ENCODE measurements at regions not wholly inside any gene's neighbourhood (a gene's known extent, or its start where the extent isn't known, plus 50 kb on each side); places are given as distances from the start of the nearest gene placed in this dataset.

DNA sequence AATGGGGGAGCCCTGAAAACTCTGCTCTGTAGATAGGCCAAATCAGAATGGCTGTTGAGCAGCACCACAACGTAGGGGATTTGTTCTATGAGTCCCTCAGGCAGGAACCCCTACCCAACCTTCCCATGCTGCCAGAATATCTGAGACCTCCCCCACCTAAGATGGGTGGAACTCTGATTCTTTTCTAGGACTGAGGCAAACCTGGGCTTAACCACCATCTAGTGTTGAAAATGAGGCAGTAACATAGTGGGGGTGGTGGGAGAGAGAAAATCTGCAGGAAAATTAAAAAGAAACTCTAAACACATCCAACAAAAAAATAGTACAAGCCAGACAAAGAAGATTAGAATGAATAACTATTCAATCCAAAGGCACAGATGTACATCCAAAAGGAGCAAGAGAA, 228.4 kb downstream of the ATPSCKMT start:
- peaks cover 0 to 11% (median 0%) of the 10 kb centered on the region in 3 experiments; a peak in 2 of 7 replicates for H3K36me3 Mint-ChIP-seq (ENCODE audit: insufficient read depth in 1 of 3, low read depth in 3 of 3)
- Histone ChIP-seq H3K27me3 (ENCODE audit: insufficient read depth, low read length) (no peaks in the 10 kb centered on the region), H3K27ac (ENCODE audit: insufficient read length, low read depth, low read length) (no peak overlapping the region), H4K20me1 (ENCODE audit: control insufficient read depth, insufficient read depth, insufficient read length) (no peaks in the 10 kb centered on the region), H3K23me2 (ENCODE audit: insufficient read length, low read depth, low read length, poor library complexity, severe bottlenecking) (no peaks in the 10 kb centered on the region), H2AFZ (ENCODE audit: low read length) (no peak overlapping the region), H2BK12ac (ENCODE audit: insufficient read length, low read depth, low read length) (no peak overlapping the region), H4K5ac (ENCODE audit: insufficient read length, low read depth, low read length) (no peak overlapping the region), H3K23ac (ENCODE audit: insufficient read length, low read depth, low read length) (no peak overlapping the region), H3K9ac (ENCODE audit: extremely low read depth, insufficient read length, low read length) (no peak overlapping the region), H4K8ac (replicated peaks; ENCODE audit: insufficient read length, low read depth, low read length) (no peak overlapping the region), H2AK5ac (ENCODE audit: insufficient read length, low read length) (no peak overlapping the region), H4K91ac (ENCODE audit: insufficient read length, low read depth, low read length) (no peak overlapping the region), H2BK120ac (ENCODE audit: low read depth, low read length, poor library complexity, severe bottlenecking) (no peak overlapping the region), H2BK15ac (ENCODE audit: low read depth, low read length) (no peak overlapping the region), H3T11ph (ENCODE audit: low read length) (no peak overlapping the region), H3K56ac (ENCODE audit: insufficient read length, low read depth, low read length) (no peak overlapping the region), H3K4me1 (ENCODE audit: insufficient read depth, low read length) (no peaks in the 10 kb centered on the region), H3K4me2 (ENCODE audit: insufficient read depth, insufficient read length, low read length) (no peak overlapping the region), H3K14ac (ENCODE audit: insufficient read depth, low read length) (no peak overlapping the region), H3K9me3 (ENCODE audit: control insufficient read depth, low read depth, low read length) (no peaks in the 10 kb centered on the region), H2BK5ac (ENCODE audit: insufficient read length, low read length) (no peak overlapping the region), H3K18ac (ENCODE audit: insufficient read length, low read depth, low read length) (no peak overlapping the region), H3K4ac (ENCODE audit: low read depth, low read length) (no peak overlapping the region), H3K79me1 (ENCODE audit: insufficient read depth, low read depth, low read length, poor library complexity, severe bottlenecking) (no peaks in the 10 kb centered on the region), H2BK20ac (ENCODE audit: low read depth, low read length, poor library complexity, severe bottlenecking) (no peak overlapping the region), H3K79me2 (ENCODE audit: insufficient read depth, low read length) (no peaks in the 10 kb centered on the region)
- H3K4me3 Mint-ChIP-seq, result no peak overlapping the region
- DNase-seq, result no peak
- peaks cover 6 to 18% of the 10 kb centered on the region in 2 experiments; a peak in 4 of 5 replicates for H3K9me3 Mint-ChIP-seq
- peak; percentile 31; the same call in 2 of the 3 replicates for TF ChIP-seq CTCF (conservative IDR thresholded peaks at IDR 0.05)
- no peak overlapping the region for H3K27ac Mint-ChIP-seq
- WGBS (ENCODE audit: extremely low coverage, insufficient read length, low lambda C conversion rate), result no CpG with 5 or more reads among the region's 1 CpG
- H3K27me3 Mint-ChIP-seq (ENCODE audit: low read depth), result no peaks in the 10 kb centered on the region
- peaks cover 7 to 9% of the 10 kb centered on the region in 2 experiments; a peak in 2 of 4 replicates for H3K4me1 Mint-ChIP-seq
